ENCODE measurements at regions not wholly inside any gene's neighbourhood (a gene's known extent, or its start where the extent isn't known, plus 50 kb on each side); places are given as distances from the start of the nearest gene placed in this dataset.

DNA sequence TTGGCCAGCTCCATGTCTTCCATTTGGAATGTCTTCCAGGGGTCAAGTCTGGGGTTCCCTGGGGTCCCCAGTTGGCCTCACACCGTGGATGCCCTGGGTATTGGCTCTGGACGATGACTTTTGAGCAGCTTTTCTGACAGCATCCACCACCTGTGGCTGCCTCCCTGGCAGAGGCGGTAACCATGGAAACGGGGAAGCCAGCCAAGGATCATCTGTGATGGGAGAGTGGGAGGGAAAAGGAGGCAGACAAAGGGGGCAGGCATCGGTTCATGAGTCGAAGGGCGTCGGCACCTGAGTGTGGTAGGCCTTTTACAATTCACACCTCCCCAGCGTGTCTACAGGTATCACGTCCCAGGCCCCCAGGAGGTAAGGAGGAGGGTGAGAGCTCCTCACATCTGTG is 152.2 kb downstream of the ASMT start:
- TF ChIP-seq CTCF (IDR thresholded peaks at IDR 0.05), result no peak
- TF ChIP-seq POLR2A (IDR thresholded peaks at IDR 0.05), result no peak
- TF ChIP-seq POLR2AphosphoS5 (IDR thresholded peaks at IDR 0.05), result no peak
